ENCODE measurements at regions not wholly inside any gene's neighbourhood (a gene's known extent, or its start where the extent isn't known, plus 50 kb on each side); places are given as distances from the start of the nearest gene placed in this dataset.

DNA sequence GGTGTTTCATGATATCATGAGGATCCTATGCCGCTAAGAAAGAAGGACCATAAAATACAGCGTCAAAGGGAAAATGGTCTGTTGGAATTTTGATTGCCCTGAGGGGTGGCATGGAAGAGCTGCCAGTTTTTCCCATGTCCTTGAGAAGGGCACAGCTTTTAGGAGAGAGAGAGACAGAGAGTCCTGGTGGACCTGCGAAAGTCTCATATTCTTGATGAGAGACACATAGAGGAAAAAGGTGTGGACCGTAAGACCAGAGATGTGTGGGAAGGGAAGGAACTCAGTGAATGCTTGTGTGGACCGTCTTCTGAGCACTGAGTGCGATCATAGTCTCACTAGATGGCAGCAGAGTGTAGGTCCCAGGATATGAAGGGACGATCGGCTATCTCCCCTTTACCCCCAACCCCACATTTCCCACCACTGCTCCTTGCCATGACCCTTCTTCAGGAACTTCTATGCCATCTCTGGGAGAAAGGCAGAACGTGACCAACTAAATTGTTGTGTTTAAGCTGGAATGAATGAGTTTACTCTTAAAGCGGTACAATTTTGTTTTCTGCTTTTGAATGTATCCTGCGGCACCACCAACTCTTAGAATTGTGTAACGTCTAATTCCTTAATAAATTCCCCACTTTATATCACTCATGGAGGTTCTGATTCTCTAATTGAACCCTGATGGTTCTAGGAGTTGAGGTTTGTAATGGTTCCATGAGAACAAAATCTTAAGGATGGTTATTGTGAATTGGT lies 117.7 kb downstream of the CTH start:
- TF ChIP-seq, protein P1, sequence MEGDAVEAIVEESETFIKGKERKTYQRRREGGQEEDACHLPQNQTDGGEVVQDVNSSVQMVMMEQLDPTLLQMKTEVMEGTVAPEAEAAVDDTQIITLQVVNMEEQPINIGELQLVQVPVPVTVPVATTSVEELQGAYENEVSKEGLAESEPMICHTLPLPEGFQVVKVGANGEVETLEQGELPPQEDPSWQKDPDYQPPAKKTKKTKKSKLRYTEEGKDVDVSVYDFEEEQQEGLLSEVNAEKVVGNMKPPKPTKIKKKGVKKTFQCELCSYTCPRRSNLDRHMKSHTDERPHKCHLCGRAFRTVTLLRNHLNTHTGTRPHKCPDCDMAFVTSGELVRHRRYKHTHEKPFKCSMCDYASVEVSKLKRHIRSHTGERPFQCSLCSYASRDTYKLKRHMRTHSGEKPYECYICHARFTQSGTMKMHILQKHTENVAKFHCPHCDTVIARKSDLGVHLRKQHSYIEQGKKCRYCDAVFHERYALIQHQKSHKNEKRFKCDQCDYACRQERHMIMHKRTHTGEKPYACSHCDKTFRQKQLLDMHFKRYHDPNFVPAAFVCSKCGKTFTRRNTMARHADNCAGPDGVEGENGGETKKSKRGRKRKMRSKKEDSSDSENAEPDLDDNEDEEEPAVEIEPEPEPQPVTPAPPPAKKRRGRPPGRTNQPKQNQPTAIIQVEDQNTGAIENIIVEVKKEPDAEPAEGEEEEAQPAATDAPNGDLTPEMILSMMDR (IDR thresholded peaks at IDR 0.05; ENCODE audit: low read depth, low read length), result peak; percentile 53
- TF ChIP-seq EZH2phosphoT487 (IDR thresholded peaks at IDR 0.05; ENCODE audit: low read depth), result no peak
